ENCODE measurements at regions not wholly inside any gene's neighbourhood (a gene's known extent, or its start where the extent isn't known, plus 50 kb on each side); places are given as distances from the start of the nearest gene placed in this dataset.
"Not testable (repeated sequence)": the region's sequence is repeated elsewhere in the genome, so short reads cannot be mapped to it uniquely, and the experiment has no call there.

GRCh38 chr5:112520474-112520873, 101.4 kb upstream of the EPB41L4A start:
- H3K27me3 Mint-ChIP-seq (ENCODE audit: low read depth in 3 of 3): peaks cover 0 to 13% (median 2%) of the 10 kb centered on the region in 3 donors

GRCh38 chr5:112522891-112523673, 104.0 kb upstream of the EPB41L4A start:
- H3K4me3 Mint-ChIP-seq; DNase-seq; H3K27ac Mint-ChIP-seq; H3K36me3 Mint-ChIP-seq; H3K27me3 Mint-ChIP-seq (ENCODE audit: low read depth in 3 of 3): not testable (repeated sequence)
- H3K9me3 Mint-ChIP-seq: peaks cover 0 to 11% (median 0%) of the 10 kb centered on the region in 6 donors
- peaks cover 9 to 27% of the 10 kb centered on the region in 2 donors for H3K4me1 Mint-ChIP-seq

More at GRCh38 chr5:112520474-112520873, 101.4 kb upstream of the EPB41L4A start:
- Mint-ChIP-seq H3K4me1 (peaks cover 9 to 27% of the 10 kb centered on the region in 2 donors), H3K27ac (peak overlapping the region in 5 of 6 donors; percentile 34 to 73 (median 69)), H3K9me3 (peaks cover 0 to 19% (median 0%) of the 10 kb centered on the region in 6 donors), H3K4me3 (peak overlapping the region in 4 of 5 donors; percentile 38 to 63 (median 48))
- peak in 1 of 3 donors; percentile 15 for DNase-seq
- not testable (repeated sequence) for H3K36me3 Mint-ChIP-seq

GRCh38 chr5:112523674-112524263, 104.7 kb upstream of the EPB41L4A start:
- peak overlapping the region in 1 of 6 donors; percentile 47 for H3K27ac Mint-ChIP-seq
- DNase-seq, H3K9me3 Mint-ChIP-seq, H3K4me3 Mint-ChIP-seq, H3K36me3 Mint-ChIP-seq: not testable (repeated sequence)
- H3K27me3 Mint-ChIP-seq (ENCODE audit: low read depth in 3 of 3): peaks cover 1 to 11% (median 2%) of the 10 kb centered on the region in 3 donors
- H3K4me1 Mint-ChIP-seq: peaks cover 9 to 27% of the 10 kb centered on the region in 2 donors

- Mint-ChIP-seq H3K4me1 (peaks cover 8 to 21% of the 10 kb centered on the region in 2 donors), H3K27ac (no peak overlapping the region), H3K4me3 (no peak overlapping the region), H3K27me3 (ENCODE audit: low read depth in 3 of 3) (peaks cover 1 to 8% (median 2%) of the 10 kb centered on the region in 3 donors), H3K36me3 (no peaks in the 10 kb centered on the region), H3K9me3 (peaks cover 0 to 3% (median 0%) of the 10 kb centered on the region in 6 donors)
- DNase-seq: no peak
These were observed 106.1 kb upstream of the EPB41L4A start for GRCh38 chr5:112525217-112525616.

GRCh38 chr5:112528928-112529327, 109.9 kb upstream of the EPB41L4A start:
- H3K9me3 Mint-ChIP-seq: no peaks in the 10 kb centered on the region
- H3K4me1 Mint-ChIP-seq: peaks cover 0 to 15% of the 10 kb centered on the region in 2 donors

GRCh38 chr5:112529525-112529924, 110.4 kb upstream of the EPB41L4A start:
- Mint-ChIP-seq H3K27ac (no peak overlapping the region), H3K9me3 (no peaks in the 10 kb centered on the region), H3K4me1 (peaks cover 0 to 17% of the 10 kb centered on the region in 2 donors), H3K36me3 (no peaks in the 10 kb centered on the region), H3K4me3 (no peak overlapping the region), H3K27me3 (ENCODE audit: low read depth in 3 of 3) (peaks cover 0 to 5% (median 3%) of the 10 kb centered on the region in 3 donors)
- DNase-seq: no peak

More at GRCh38 chr5:112528928-112529327, 109.9 kb upstream of the EPB41L4A start:
- Mint-ChIP-seq H3K27me3 (ENCODE audit: low read depth in 3 of 3) (peaks cover 0 to 4% (median 3%) of the 10 kb centered on the region in 3 donors), H3K4me3 (no peak overlapping the region), H3K27ac (no peak overlapping the region), H3K36me3 (no peaks in the 10 kb centered on the region)
- DNase-seq: no peak

- peak in 1 of 3 donors; percentile 18 for DNase-seq
- H3K27ac Mint-ChIP-seq: peak overlapping the region in 5 of 6 donors; percentile 9 to 77 (median 52)
- no peaks in the 10 kb centered on the region for H3K36me3 Mint-ChIP-seq
- peaks cover 0 to 4% (median 3%) of the 10 kb centered on the region in 3 donors for H3K27me3 Mint-ChIP-seq (ENCODE audit: low read depth in 3 of 3)
- H3K4me1 Mint-ChIP-seq: peaks cover 0 to 17% of the 10 kb centered on the region in 2 donors
- peak overlapping the region in 4 of 5 donors; percentile 7 to 50 (median 36) for H3K4me3 Mint-ChIP-seq
- no peaks in the 10 kb centered on the region for H3K9me3 Mint-ChIP-seq
These were observed 113.7 kb upstream of the EPB41L4A start for GRCh38 chr5:112532654-112533360.

GRCh38 chr5:112533362-112533761, 114.3 kb upstream of the EPB41L4A start:
- Mint-ChIP-seq H3K27me3 (ENCODE audit: low read depth in 3 of 3) (peaks cover 0 to 4% (median 3%) of the 10 kb centered on the region in 3 donors), H3K4me1 (peaks cover 0 to 17% of the 10 kb centered on the region in 2 donors), H3K9me3 (no peaks in the 10 kb centered on the region), H3K4me3 (peak overlapping the region in 4 of 5 donors; percentile 7 to 50 (median 36)), H3K36me3 (no peaks in the 10 kb centered on the region), H3K27ac (peak overlapping the region in 4 of 6 donors; percentile 9 to 77 (median 36))
- DNase-seq: no peak

- no peaks in the 10 kb centered on the region for H3K9me3 Mint-ChIP-seq
- H3K27me3 Mint-ChIP-seq (ENCODE audit: low read depth in 3 of 3): peaks cover 0 to 6% (median 0%) of the 10 kb centered on the region in 3 donors
- H3K4me1 Mint-ChIP-seq: peaks cover 0 to 17% of the 10 kb centered on the region in 2 donors
- no peak for DNase-seq
- H3K4me3 Mint-ChIP-seq: no peak overlapping the region
- H3K27ac Mint-ChIP-seq: no peak overlapping the region
- no peaks in the 10 kb centered on the region for H3K36me3 Mint-ChIP-seq
These were observed 115.0 kb upstream of the EPB41L4A start for GRCh38 chr5:112534067-112534583.

- DNase-seq: no peak
- H3K9me3 Mint-ChIP-seq: no peaks in the 10 kb centered on the region
- no peaks in the 10 kb centered on the region for H3K36me3 Mint-ChIP-seq
- no peak overlapping the region for H3K27ac Mint-ChIP-seq
- H3K27me3 Mint-ChIP-seq (ENCODE audit: low read depth in 3 of 3): peaks cover 0 to 9% (median 0%) of the 10 kb centered on the region in 3 donors
- no peak overlapping the region for H3K4me3 Mint-ChIP-seq
- H3K4me1 Mint-ChIP-seq: peaks cover 0 to 17% of the 10 kb centered on the region in 2 donors
These were observed 115.7 kb upstream of the EPB41L4A start for GRCh38 chr5:112534611-112535255.

- H3K36me3 Mint-ChIP-seq: no peaks in the 10 kb centered on the region
- no peak overlapping the region for H3K27ac Mint-ChIP-seq
- peaks cover 0 to 9% (median 0%) of the 10 kb centered on the region in 3 donors for H3K27me3 Mint-ChIP-seq (ENCODE audit: low read depth in 3 of 3)
- no peak for DNase-seq
- H3K9me3 Mint-ChIP-seq: no peaks in the 10 kb centered on the region
- peaks cover 0 to 17% of the 10 kb centered on the region in 2 donors for H3K4me1 Mint-ChIP-seq
- no peak overlapping the region for H3K4me3 Mint-ChIP-seq
These were observed 116.3 kb upstream of the EPB41L4A start for GRCh38 chr5:112535356-112535755.

GRCh38 chr5:112544558-112544957, 125.5 kb upstream of the EPB41L4A start:
- H3K9me3 Mint-ChIP-seq; H3K27ac Mint-ChIP-seq; H3K4me1 Mint-ChIP-seq; H3K36me3 Mint-ChIP-seq; H3K4me3 Mint-ChIP-seq; H3K27me3 Mint-ChIP-seq (ENCODE audit: low read depth in 3 of 3); DNase-seq: not testable (repeated sequence)

GRCh38 chr5:112546946-112547592, 128.0 kb upstream of the EPB41L4A start:
- no peak overlapping the region for H3K27ac Mint-ChIP-seq
- DNase-seq: no peak
- H3K27me3 Mint-ChIP-seq (ENCODE audit: low read depth in 3 of 3): peaks cover 2 to 11% (median 2%) of the 10 kb centered on the region in 3 donors
- no peaks in the 10 kb centered on the region for H3K9me3 Mint-ChIP-seq
- no peak overlapping the region for H3K4me3 Mint-ChIP-seq
- no peaks in the 10 kb centered on the region for H3K4me1 Mint-ChIP-seq
- no peaks in the 10 kb centered on the region for H3K36me3 Mint-ChIP-seq

Data from immature natural killer cell (primary cell).